CD14-positive monocyte (primary cell): ENCODE measurements at regions not wholly inside any gene's neighbourhood (a gene's known extent, or its start where the extent isn't known, plus 50 kb on each side); places are given as distances from the start of the nearest gene placed in this dataset.

Experiments used
- DNase-seq, 3 donors: peaks; one replicate each; pipeline ENCODE4 v3.0.0-alpha.2; 2011 to 2022
- H2AFZ ChIP-seq: 2 replicates; pipeline ENCODE4 v1.6.0; 2012; ENCODE audit warnings: mild to moderate bottlenecking, low read depth, low read length, inconsistent platforms; ENCODE audit not compliant: insufficient read depth, poor library complexity, severe bottlenecking
- H3K27ac ChIP-seq, 2 donors: 1 replicate in 1 of 2; 2 replicates in 1 of 2; pipeline ENCODE4 v1.5.1; 2012 to 2013; ENCODE audit warnings: low read length in 2 of 2, control low read depth in 1 of 2, inconsistent platforms in 1 of 2, low read depth in 1 of 2, mild to moderate bottlenecking in 1 of 2
- H3K27me3 ChIP-seq, 2 donors: one replicate each; pipeline versions ENCODE4 v1.6.0 to v1.6.1; 2011 to 2013; ENCODE audit warnings: low read length in 2 of 2; ENCODE audit not compliant: control insufficient read depth in 2 of 2, insufficient read depth in 2 of 2
- H3K36me3 ChIP-seq, 2 donors: replicated peaks in 1 of 2; 1 replicate in 1 of 2; 2 replicates in 1 of 2; pipeline versions ENCODE4 v1.5.1 to v1.6.1; 2012 to 2013; ENCODE audit warnings: low read length in 2 of 2, control low read depth in 1 of 2, inconsistent platforms in 1 of 2, mild to moderate bottlenecking in 1 of 2; ENCODE audit not compliant: insufficient read depth in 2 of 2, control insufficient read depth in 1 of 2
- H3K4me1 ChIP-seq, 2 donors: 1 replicate in 1 of 2; 2 replicates in 1 of 2; pipeline versions ENCODE4 v1.5.1 to v1.6.1; 2012 to 2013; ENCODE audit warnings: low read length in 2 of 2, control low read depth in 1 of 2, inconsistent platforms in 1 of 2, mild to moderate bottlenecking in 1 of 2, moderate library complexity in 1 of 2; ENCODE audit not compliant: insufficient read depth in 2 of 2, control insufficient read depth in 1 of 2
- H3K4me2 ChIP-seq: replicated peaks from 2 replicates; pipeline ENCODE3; 2012; ENCODE audit warnings: low read length, moderate library complexity, mild to moderate bottlenecking; ENCODE audit not compliant: poor library complexity, severe bottlenecking; ENCODE audit errors: extremely low read depth
- H3K4me3 ChIP-seq, 3 experiments: fragments of 200-600 bp in 1 of 3; sonication (generic) in 1 of 3; replicated peaks in 1 of 3; 1 replicate in 2 of 3; 2 replicates in 1 of 3; pipeline ENCODE4 v1.5.1; 2011 to 2013; ENCODE audit warnings: low read length in 3 of 3, mild to moderate bottlenecking in 3 of 3, control low read depth in 2 of 3, low read depth in 2 of 3, inconsistent platforms in 1 of 3, moderate library complexity in 1 of 3
- H3K79me2 ChIP-seq: 2 replicates; pipeline ENCODE4 v1.6.0; 2012; ENCODE audit warnings: mild to moderate bottlenecking, control low read depth, inconsistent platforms, low read length, moderate library complexity; ENCODE audit not compliant: insufficient read depth
- H3K9ac ChIP-seq: 2 replicates; pipeline ENCODE4 v1.6.0; 2017; ENCODE audit warnings: low read length, mild to moderate bottlenecking; ENCODE audit not compliant: insufficient read depth, poor library complexity, severe bottlenecking
- H3K9me3 ChIP-seq, 2 donors: replicated peaks in 1 of 2; 1 replicate in 1 of 2; 2 replicates in 1 of 2; pipeline versions ENCODE4 v1.5.1 to v1.6.1; 2012 to 2013; ENCODE audit warnings: low read length in 2 of 2, control low read depth in 1 of 2; ENCODE audit not compliant: control insufficient read depth in 1 of 2, insufficient read depth in 1 of 2
- H4K20me1 ChIP-seq: 2 replicates; pipeline ENCODE4 v1.6.0; 2012; ENCODE audit warnings: mild to moderate bottlenecking, low read length, control low read depth, moderate library complexity; ENCODE audit not compliant: insufficient read depth
- H3K27ac Mint-ChIP-seq, 7 donors: one replicate each; pipeline ENCODE4 v1.8.0; 2020; ENCODE audit warnings: mild to moderate bottlenecking in 7 of 7, mixed read lengths in 7 of 7, moderate library complexity in 6 of 7, inconsistent platforms in 2 of 7
- H3K27me3 Mint-ChIP-seq, 3 donors: one replicate each; pipeline ENCODE4 v1.8.0; 2021 to 2022; ENCODE audit warnings: low read depth in 3 of 3, mild to moderate bottlenecking in 3 of 3, mixed read lengths in 3 of 3, moderate library complexity in 3 of 3, inconsistent platforms in 1 of 3
- H3K36me3 Mint-ChIP-seq, 2 donors: one replicate each; pipeline ENCODE4 v1.8.0; 2020; ENCODE audit warnings: mixed read lengths in 2 of 2, inconsistent platforms in 1 of 2, mild to moderate bottlenecking in 1 of 2
- H3K4me1 Mint-ChIP-seq: one replicate; pipeline ENCODE4 v1.8.0; 2020; ENCODE audit warnings: mild to moderate bottlenecking, mixed read lengths
- H3K4me3 Mint-ChIP-seq, 2 donors: one replicate each; pipeline ENCODE4 v1.8.0; 2020; ENCODE audit warnings: mild to moderate bottlenecking in 2 of 2, mixed read lengths in 2 of 2, moderate library complexity in 1 of 2
- H3K9me3 Mint-ChIP-seq, 7 donors: one replicate each; pipeline ENCODE4 v1.8.0; 2020 to 2022; ENCODE audit warnings: mixed read lengths in 7 of 7, mild to moderate bottlenecking in 6 of 7, moderate library complexity in 6 of 7, inconsistent platforms in 2 of 7
- CTCF ChIP-seq: fragments of 200-600 bp; IDR thresholded peaks from one replicate; pipeline ENCODE4 v1.8.0; 2022; ENCODE audit warnings: antibody characterized with exemption, mild to moderate bottlenecking
- WGBS: methylation state at CpG from one replicate; pipeline ENCODE4 v1.1.5; 2013; ENCODE audit warnings: missing lambda C conversion rate; ENCODE audit not compliant: insufficient coverage; 5-methylcytosine and 5-hydroxymethylcytosine counted together
- intact Hi-C, 2 donors: fragments of 100-400 bp; cut with micrococcal nuclease; formaldehyde crosslinking; loops; one replicate each; pipeline versions ENCODE4 v1.15.0 to v1.15.1; 2023

- H3K27me3 Mint-ChIP-seq, result peaks cover 0 to 8% (median 6%) of the 10 kb centered on the region in 3 donors
- Histone ChIP-seq H3K79me2 (no peaks in the 10 kb centered on the region), H3K4me2 (no peak overlapping the region), H3K36me3 (no peaks in the 10 kb centered on the region), H3K9ac (no peak overlapping the region), H4K20me1 (no peaks in the 10 kb centered on the region), H3K27ac (no peak overlapping the region), H3K4me1 (peaks cover under 1 to 1% of the 10 kb centered on the region in 2 donors), H3K27me3 (no peaks in the 10 kb centered on the region), H3K4me3 (no peak overlapping the region), H2AFZ (no peak overlapping the region), H3K9me3 (no peaks in the 10 kb centered on the region)
- intact Hi-C loops, result no loop called here
- TF ChIP-seq CTCF, result no peak
- H3K9me3 Mint-ChIP-seq, result peaks cover 0 to 11% (median 0%) of the 10 kb centered on the region in 7 donors
- no peaks in the 10 kb centered on the region for H3K36me3 Mint-ChIP-seq
- H3K4me1 Mint-ChIP-seq, result peaks cover 5% of the 10 kb centered on the region
- DNase-seq, result no peak
- no peak overlapping the region for H3K4me3 Mint-ChIP-seq
- no peak overlapping the region for H3K27ac Mint-ChIP-seq
Measured at GRCh38 chr2:215542690-215543089, 106.8 kb upstream of the FN1 start.

GRCh38 chr2:215540658-215541057, 104.8 kb upstream of the FN1 start:
- Mint-ChIP-seq H3K36me3 (no peaks in the 10 kb centered on the region), H3K4me3 (no peak overlapping the region), H3K9me3 (peaks cover 0 to 9% (median 0%) of the 10 kb centered on the region in 7 donors), H3K27ac (no peak overlapping the region), H3K4me1 (peaks cover 9% of the 10 kb centered on the region), H3K27me3 (peaks cover 0 to 6% (median 4%) of the 10 kb centered on the region in 3 donors)
- Histone ChIP-seq H3K4me3 (no peak overlapping the region), H3K79me2 (no peaks in the 10 kb centered on the region), H4K20me1 (no peaks in the 10 kb centered on the region), H3K36me3 (no peaks in the 10 kb centered on the region), H3K27me3 (no peaks in the 10 kb centered on the region), H3K9ac (no peak overlapping the region), H3K4me2 (no peak overlapping the region), H3K9me3 (no peaks in the 10 kb centered on the region), H3K27ac (no peak overlapping the region), H3K4me1 (peaks cover 6% of the 10 kb centered on the region in 2 donors), H2AFZ (no peak overlapping the region)
- DNase-seq, result no peak
- intact Hi-C loops, result no loop called here
- TF ChIP-seq CTCF, result no peak
- no CpG with 5 or more reads among the region's 1 CpG for WGBS
